ENCODE measurements at regions not wholly inside any gene's neighbourhood (a gene's known extent, or its start where the extent isn't known, plus 50 kb on each side); places are given as distances from the start of the nearest gene placed in this dataset.

DNA sequence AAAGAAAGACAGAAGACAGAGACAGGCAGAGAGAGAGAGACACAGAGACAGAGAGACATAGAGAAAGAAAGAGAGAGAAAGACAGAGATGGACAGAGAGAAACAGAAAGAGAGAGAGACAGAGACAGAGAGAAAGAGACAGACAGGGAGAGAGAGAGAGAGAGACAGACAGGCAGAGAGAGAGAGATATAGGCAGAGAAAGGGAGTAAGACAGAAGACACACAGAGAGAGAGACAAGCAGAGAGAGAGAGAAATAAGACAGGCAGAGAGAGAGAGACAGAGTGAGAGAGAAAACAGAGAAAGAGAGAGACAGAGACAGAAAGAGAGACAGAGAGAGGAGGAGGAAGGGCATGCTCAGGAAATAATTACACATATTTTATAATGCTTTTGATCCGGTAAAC lies 758.3 kb upstream of the DEFB115 start:
- TF ChIP-seq, protein P1, sequence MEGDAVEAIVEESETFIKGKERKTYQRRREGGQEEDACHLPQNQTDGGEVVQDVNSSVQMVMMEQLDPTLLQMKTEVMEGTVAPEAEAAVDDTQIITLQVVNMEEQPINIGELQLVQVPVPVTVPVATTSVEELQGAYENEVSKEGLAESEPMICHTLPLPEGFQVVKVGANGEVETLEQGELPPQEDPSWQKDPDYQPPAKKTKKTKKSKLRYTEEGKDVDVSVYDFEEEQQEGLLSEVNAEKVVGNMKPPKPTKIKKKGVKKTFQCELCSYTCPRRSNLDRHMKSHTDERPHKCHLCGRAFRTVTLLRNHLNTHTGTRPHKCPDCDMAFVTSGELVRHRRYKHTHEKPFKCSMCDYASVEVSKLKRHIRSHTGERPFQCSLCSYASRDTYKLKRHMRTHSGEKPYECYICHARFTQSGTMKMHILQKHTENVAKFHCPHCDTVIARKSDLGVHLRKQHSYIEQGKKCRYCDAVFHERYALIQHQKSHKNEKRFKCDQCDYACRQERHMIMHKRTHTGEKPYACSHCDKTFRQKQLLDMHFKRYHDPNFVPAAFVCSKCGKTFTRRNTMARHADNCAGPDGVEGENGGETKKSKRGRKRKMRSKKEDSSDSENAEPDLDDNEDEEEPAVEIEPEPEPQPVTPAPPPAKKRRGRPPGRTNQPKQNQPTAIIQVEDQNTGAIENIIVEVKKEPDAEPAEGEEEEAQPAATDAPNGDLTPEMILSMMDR (IDR thresholded peaks at IDR 0.05; ENCODE audit: insufficient read depth, low read depth, low read length) = no peak
- no peak for TF ChIP-seq EZH2 (IDR thresholded peaks at IDR 0.05; ENCODE audit: insufficient read depth, low read length)

All from astrocyte (in vitro differentiated cells and primary cell).